OCI-LY3 (cell line): ENCODE measurements at regions not wholly inside any gene's neighbourhood (a gene's known extent, or its start where the extent isn't known, plus 50 kb on each side); places are given as distances from the start of the nearest gene placed in this dataset.
"Not testable (repeated sequence)": the region's sequence is repeated elsewhere in the genome, so short reads cannot be mapped to it uniquely, and the experiment has no call there.

Experiments
- H2AFZ ChIP-seq: fragments of 200-600, 300-600 bp; shearing (Covaris generic); 2 replicates; pipeline ENCODE4 v1.6.0; 2014; ENCODE audit warnings: antibody characterized with exemption, low read depth, low read length
- H3K27ac ChIP-seq: fragments of 200-600, 300-600 bp; sonication (generic); 2 replicates; pipeline ENCODE4 v1.5.1; 2014; ENCODE audit warnings: mild to moderate bottlenecking, low read length, moderate library complexity, mixed read lengths
- H3K27me3 ChIP-seq: fragments of 200-600, 300-600 bp; sonication (generic); 2 replicates; pipeline ENCODE4 v1.6.1; 2014; ENCODE audit warnings: low read depth, low read length, mixed read lengths
- H3K36me3 ChIP-seq: fragments of 200-600, 300-600 bp; sonication (generic); replicated peaks from 2 replicates; pipeline ENCODE3; 2014; ENCODE audit warnings: low read depth, low read length, mixed read lengths
- H3K4me1 ChIP-seq: fragments of 300-600, 200-600 bp; sonication (generic); 2 replicates; pipeline ENCODE4 v1.6.1; 2014; ENCODE audit warnings: low read length, mixed read lengths
- H3K4me2 ChIP-seq: fragments of 200-600, 300-600 bp; sonication (generic); 2 replicates; pipeline ENCODE4 v1.6.1; 2014; ENCODE audit warnings: low read length, mixed read lengths
- H3K4me3 ChIP-seq: fragments of 300-600, 200-600 bp; sonication (generic); 2 replicates; pipeline ENCODE4 v1.5.1; 2014; ENCODE audit warnings: antibody characterized with exemption, mild to moderate bottlenecking, low read length, moderate library complexity
- H3K79me2 ChIP-seq: fragments of 300-600, 200-600 bp; shearing (Covaris generic); 2 replicates; pipeline ENCODE4 v1.6.1; 2014; ENCODE audit warnings: mild to moderate bottlenecking, low read length, mixed read lengths
- H3K9ac ChIP-seq: fragments of 300-600, 200-600 bp; shearing (Covaris generic); 2 replicates; pipeline ENCODE4 v1.6.0; 2014; ENCODE audit warnings: mild to moderate bottlenecking, low read length, moderate library complexity
- H3K9me3 ChIP-seq: fragments of 200-600, 300-600 bp; shearing (Covaris generic); 2 replicates; pipeline ENCODE4 v1.6.1; 2014; ENCODE audit warnings: low read length, mixed read lengths; ENCODE audit not compliant: insufficient read depth
- H4K20me1 ChIP-seq: fragments of 200-600, 300-600 bp; sonication (generic); 2 replicates; pipeline ENCODE4 v1.6.1; 2016; ENCODE audit warnings: low read length, mixed read lengths; ENCODE audit not compliant: insufficient read depth
- EZH2phosphoT487 ChIP-seq: fragments of 200-600 bp; shearing (Covaris generic); IDR thresholded peaks from 2 replicates; pipeline ENCODE4 v1.6.1; 2018; ENCODE audit warnings: antibody characterized with exemption, mixed run types, low read depth
- TF ChIP-seq, protein P1 (sequence below): fragments of 200-600, 300-600 bp; sonication (generic); IDR thresholded peaks from 2 replicates; pipeline ENCODE4 v1.5.1; 2014; ENCODE audit warnings: antibody characterized with exemption, low read length, low read depth

DNA sequence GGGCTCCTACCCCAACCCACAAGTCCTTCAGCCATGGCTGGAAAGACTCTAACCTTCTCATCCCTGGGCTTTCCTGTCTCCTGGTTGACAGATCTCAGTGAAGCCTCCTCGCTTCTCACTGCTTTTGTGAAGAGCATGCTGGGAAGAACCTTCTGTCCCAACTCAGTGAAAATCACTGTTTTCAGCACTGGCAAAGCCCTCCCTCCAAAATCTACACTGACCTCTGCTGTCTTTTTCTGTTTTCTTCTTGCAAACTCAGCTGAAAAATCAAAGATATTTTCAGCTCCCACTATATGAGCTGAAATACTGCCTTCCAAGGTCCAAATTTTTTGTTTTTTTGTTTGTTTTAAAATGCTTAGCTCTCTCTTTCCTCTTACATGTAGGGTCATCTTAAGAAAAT lies 266.3 kb upstream of the AGAP1 start:
- Histone ChIP-seq H3K4me3 (no peak overlapping the region), H3K27ac (no peak overlapping the region), H3K27me3 (no peaks in the 10 kb centered on the region), H2AFZ (no peak overlapping the region), H3K4me1 (no peaks in the 10 kb centered on the region), H3K4me2 (no peak overlapping the region), H3K79me2 (no peaks in the 10 kb centered on the region), H4K20me1 (no peaks in the 10 kb centered on the region), H3K36me3 (no peaks in the 10 kb centered on the region), H3K9ac (no peak overlapping the region), H3K9me3 (no peaks in the 10 kb centered on the region)
- TF ChIP-seq EZH2phosphoT487, result no peak
- TF ChIP-seq, protein P1, sequence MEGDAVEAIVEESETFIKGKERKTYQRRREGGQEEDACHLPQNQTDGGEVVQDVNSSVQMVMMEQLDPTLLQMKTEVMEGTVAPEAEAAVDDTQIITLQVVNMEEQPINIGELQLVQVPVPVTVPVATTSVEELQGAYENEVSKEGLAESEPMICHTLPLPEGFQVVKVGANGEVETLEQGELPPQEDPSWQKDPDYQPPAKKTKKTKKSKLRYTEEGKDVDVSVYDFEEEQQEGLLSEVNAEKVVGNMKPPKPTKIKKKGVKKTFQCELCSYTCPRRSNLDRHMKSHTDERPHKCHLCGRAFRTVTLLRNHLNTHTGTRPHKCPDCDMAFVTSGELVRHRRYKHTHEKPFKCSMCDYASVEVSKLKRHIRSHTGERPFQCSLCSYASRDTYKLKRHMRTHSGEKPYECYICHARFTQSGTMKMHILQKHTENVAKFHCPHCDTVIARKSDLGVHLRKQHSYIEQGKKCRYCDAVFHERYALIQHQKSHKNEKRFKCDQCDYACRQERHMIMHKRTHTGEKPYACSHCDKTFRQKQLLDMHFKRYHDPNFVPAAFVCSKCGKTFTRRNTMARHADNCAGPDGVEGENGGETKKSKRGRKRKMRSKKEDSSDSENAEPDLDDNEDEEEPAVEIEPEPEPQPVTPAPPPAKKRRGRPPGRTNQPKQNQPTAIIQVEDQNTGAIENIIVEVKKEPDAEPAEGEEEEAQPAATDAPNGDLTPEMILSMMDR, result no peak

DNA sequence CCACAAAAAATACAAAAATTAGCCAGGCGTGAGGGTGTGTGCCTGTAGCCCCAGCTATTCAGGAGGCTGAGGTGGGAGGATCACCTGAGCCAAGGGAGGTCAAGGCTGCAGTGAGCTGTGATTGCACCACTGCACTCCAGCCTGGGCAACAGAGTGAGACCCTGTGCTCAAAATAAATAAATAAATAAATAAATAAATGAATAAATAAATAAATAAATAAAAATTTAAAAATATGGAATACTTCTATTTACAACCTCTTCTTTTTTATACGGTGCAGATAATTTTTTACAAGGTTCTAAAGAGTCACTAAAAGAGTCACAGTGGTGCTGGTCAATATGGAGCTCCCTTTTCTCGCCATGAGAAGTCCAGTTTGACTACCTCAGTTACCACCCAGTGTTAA lies 265.4 kb upstream of the AGAP1 start:
- H3K4me3 ChIP-seq, H3K4me2 ChIP-seq, H3K27me3 ChIP-seq, H3K9ac ChIP-seq, H3K4me1 ChIP-seq, H4K20me1 ChIP-seq, H3K79me2 ChIP-seq, H3K27ac ChIP-seq, H3K36me3 ChIP-seq, H3K9me3 ChIP-seq, H2AFZ ChIP-seq: not testable (repeated sequence)

DNA sequence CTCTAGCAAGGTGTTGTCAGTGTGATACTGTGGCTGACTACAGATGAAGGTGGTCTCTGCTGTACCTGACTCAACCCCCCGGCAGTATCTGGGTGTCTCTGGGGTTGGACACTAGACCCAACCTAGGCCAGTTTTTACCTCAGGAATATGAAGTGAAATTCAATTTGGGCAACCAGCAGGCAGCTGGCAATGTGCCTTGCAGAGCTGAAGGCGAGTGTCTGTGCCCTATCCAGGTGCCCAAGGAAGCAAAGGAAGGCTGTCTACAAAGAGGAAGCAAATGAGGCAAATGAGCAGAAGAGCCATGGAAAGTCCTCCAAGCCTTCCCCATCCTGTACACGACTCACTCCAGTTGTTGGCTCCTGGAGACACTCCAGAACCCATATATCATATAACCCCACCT lies 264.6 kb upstream of the AGAP1 start:
- H3K9ac ChIP-seq, result no peak overlapping the region
- H3K36me3 ChIP-seq, result no peaks in the 10 kb centered on the region
- TF ChIP-seq, protein P1, result no peak
- no peak for TF ChIP-seq EZH2phosphoT487
- no peak overlapping the region for H3K27ac ChIP-seq
- no peak overlapping the region for H2AFZ ChIP-seq
- H3K4me2 ChIP-seq, result no peak overlapping the region
- no peaks in the 10 kb centered on the region for H3K4me1 ChIP-seq
- no peaks in the 10 kb centered on the region for H3K9me3 ChIP-seq
- no peaks in the 10 kb centered on the region for H4K20me1 ChIP-seq
- H3K27me3 ChIP-seq, result no peaks in the 10 kb centered on the region
- no peak overlapping the region for H3K4me3 ChIP-seq
- no peaks in the 10 kb centered on the region for H3K79me2 ChIP-seq

DNA sequence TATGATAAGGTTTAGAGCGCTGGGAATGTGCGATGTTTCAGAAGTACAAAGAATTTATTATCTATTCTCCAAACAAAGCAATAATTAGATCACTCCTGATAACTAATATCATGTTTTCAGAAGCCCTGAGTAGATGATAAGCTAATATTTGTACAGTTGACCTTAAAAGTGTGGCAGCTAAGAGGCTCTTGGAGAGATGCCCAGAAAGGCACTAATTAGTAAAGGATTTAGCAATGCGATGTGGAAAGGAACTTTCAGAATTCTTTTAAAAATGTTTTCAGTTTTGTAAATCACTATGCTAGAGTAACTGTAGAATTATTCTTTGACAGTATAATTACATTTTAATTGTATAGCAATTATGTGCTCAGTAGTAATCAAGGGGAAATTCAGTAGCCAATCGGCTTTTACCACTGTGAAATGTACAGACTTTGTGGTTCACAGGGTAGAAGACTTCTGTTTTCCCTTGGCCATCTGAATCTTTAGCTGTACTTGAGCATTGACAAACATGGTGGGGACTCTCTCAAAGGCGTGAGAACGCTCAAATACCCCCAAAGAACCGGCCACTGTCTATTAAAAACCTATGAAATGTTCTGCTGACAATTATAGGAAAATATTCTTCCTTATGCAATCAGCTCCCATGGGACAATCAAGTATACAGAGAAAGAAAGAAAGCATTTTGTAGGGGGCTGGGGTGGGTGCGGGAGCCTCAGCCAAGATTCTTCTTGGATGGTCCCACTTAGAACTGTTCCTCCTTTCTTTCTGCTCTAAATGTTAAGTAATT lies 262.8 kb upstream of the AGAP1 start:
- no peak overlapping the region for H3K4me3 ChIP-seq
- no peaks in the 10 kb centered on the region for H3K4me1 ChIP-seq
- no peak overlapping the region for H3K27ac ChIP-seq

More for the DNA sequence above, 262.8 kb upstream of the AGAP1 start:
- TF ChIP-seq EZH2phosphoT487, result no peak
- TF ChIP-seq, protein P1, result no peak
- H3K9ac ChIP-seq, result no peak overlapping the region
- H3K36me3 ChIP-seq, result no peaks in the 10 kb centered on the region
- H3K27me3 ChIP-seq, result no peaks in the 10 kb centered on the region
- H3K79me2 ChIP-seq, result no peaks in the 10 kb centered on the region
- no peak overlapping the region for H3K4me2 ChIP-seq
- H4K20me1 ChIP-seq, result no peaks in the 10 kb centered on the region
- no peaks in the 10 kb centered on the region for H3K9me3 ChIP-seq
- H2AFZ ChIP-seq, result no peak overlapping the region
